ENCODE measurements at regions not wholly inside any gene's neighbourhood (a gene's known extent, or its start where the extent isn't known, plus 50 kb on each side); places are given as distances from the start of the nearest gene placed in this dataset.

DNA sequence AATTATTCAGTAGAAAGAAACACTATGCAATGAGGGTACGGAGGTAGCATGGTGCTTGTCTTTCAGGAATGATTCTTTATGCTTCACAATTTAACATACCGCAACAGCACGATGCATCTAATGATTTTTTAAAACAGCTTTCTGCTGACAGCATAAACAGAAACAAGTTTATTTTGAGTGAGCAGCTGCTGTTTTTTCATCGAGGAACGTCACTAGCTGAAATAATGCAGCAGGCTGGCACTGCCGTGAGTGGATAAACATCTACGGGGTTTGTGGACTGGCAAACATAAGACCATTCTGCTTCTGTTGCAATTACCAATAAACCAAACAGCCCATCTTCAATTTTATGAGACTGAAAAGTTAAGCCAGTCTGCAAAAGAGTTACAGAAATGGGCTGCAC is 871.8 kb downstream of the RPS29 start:
- TF ChIP-seq, protein P1, sequence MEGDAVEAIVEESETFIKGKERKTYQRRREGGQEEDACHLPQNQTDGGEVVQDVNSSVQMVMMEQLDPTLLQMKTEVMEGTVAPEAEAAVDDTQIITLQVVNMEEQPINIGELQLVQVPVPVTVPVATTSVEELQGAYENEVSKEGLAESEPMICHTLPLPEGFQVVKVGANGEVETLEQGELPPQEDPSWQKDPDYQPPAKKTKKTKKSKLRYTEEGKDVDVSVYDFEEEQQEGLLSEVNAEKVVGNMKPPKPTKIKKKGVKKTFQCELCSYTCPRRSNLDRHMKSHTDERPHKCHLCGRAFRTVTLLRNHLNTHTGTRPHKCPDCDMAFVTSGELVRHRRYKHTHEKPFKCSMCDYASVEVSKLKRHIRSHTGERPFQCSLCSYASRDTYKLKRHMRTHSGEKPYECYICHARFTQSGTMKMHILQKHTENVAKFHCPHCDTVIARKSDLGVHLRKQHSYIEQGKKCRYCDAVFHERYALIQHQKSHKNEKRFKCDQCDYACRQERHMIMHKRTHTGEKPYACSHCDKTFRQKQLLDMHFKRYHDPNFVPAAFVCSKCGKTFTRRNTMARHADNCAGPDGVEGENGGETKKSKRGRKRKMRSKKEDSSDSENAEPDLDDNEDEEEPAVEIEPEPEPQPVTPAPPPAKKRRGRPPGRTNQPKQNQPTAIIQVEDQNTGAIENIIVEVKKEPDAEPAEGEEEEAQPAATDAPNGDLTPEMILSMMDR (IDR thresholded peaks at IDR 0.05; ENCODE audit: low read length) = no peak
- TF ChIP-seq EZH2 (IDR thresholded peaks at IDR 0.05; ENCODE audit: borderline replicate concordance, low read length) = no peak
